ENCODE measurements at regions not wholly inside any gene's neighbourhood (a gene's known extent, or its start where the extent isn't known, plus 50 kb on each side); places are given as distances from the start of the nearest gene placed in this dataset.
"Not testable (repeated sequence)": the region's sequence is repeated elsewhere in the genome, so short reads cannot be mapped to it uniquely, and the experiment has no call there.

- no peaks in the 10 kb centered on the region for H3K9me3 ChIP-seq (replicated peaks; ENCODE audit: control insufficient read depth, low read depth, low read length)
- H3K36me3 ChIP-seq (ENCODE audit: control insufficient read depth, insufficient read depth, low read length), result no peaks in the 10 kb centered on the region
- H3K27ac ChIP-seq (ENCODE audit: low read length), result no peak overlapping the region
- DNase-seq, result no peak
- H3K27me3 ChIP-seq (ENCODE audit: control insufficient read depth, insufficient read depth, low read length), result no peaks in the 10 kb centered on the region
- H3K4me3 ChIP-seq (ENCODE audit: low read length), result no peak overlapping the region
- H3K4me1 ChIP-seq (ENCODE audit: control insufficient read depth, insufficient read depth, low read length), result no peaks in the 10 kb centered on the region
- WGBS (ENCODE audit: insufficient coverage), result no CpG with 5 or more reads among the region's 2 CpGs
Measured at GRCh38 chr5:16311666-16312065, 132.1 kb upstream of the MARCHF11 start.

- Histone ChIP-seq H3K27ac (ENCODE audit: low read length) (no peak overlapping the region), H3K36me3 (ENCODE audit: control insufficient read depth, insufficient read depth, low read length) (no peaks in the 10 kb centered on the region), H3K4me3 (ENCODE audit: low read length) (no peak overlapping the region), H3K9me3 (replicated peaks; ENCODE audit: control insufficient read depth, low read depth, low read length) (no peaks in the 10 kb centered on the region), H3K27me3 (ENCODE audit: control insufficient read depth, insufficient read depth, low read length) (no peaks in the 10 kb centered on the region), H3K4me1 (ENCODE audit: control insufficient read depth, insufficient read depth, low read length) (no peaks in the 10 kb centered on the region)
- no CpG with 5 or more reads among the region's 1 CpG for whole genome bisulfite sequencing (ENCODE audit: insufficient coverage)
- no peak for DNase-seq
Measured at GRCh38 chr5:16306812-16307211, 127.2 kb upstream of the MARCHF11 start.

- H3K27me3 ChIP-seq (ENCODE audit: control insufficient read depth, insufficient read depth, low read length), result no peaks in the 10 kb centered on the region
- H3K4me3 ChIP-seq (ENCODE audit: low read length), result no peak overlapping the region
- no peaks in the 10 kb centered on the region for H3K4me1 ChIP-seq (ENCODE audit: control insufficient read depth, insufficient read depth, low read length)
- no peaks in the 10 kb centered on the region for H3K36me3 ChIP-seq (ENCODE audit: control insufficient read depth, insufficient read depth, low read length)
- H3K27ac ChIP-seq (ENCODE audit: low read length), result no peak overlapping the region
- 88% methylated on average over 4 of the region's 6 CpGs for WGBS (ENCODE audit: insufficient coverage)
- DNase-seq, result no peak
- no peaks in the 10 kb centered on the region for H3K9me3 ChIP-seq (replicated peaks; ENCODE audit: control insufficient read depth, low read depth, low read length)
Measured at GRCh38 chr5:16304846-16305245, 125.3 kb upstream of the MARCHF11 start.

GRCh38 chr5:16296946-16297345, 117.4 kb upstream of the MARCHF11 start:
- H3K9me3 ChIP-seq (replicated peaks; ENCODE audit: control insufficient read depth, low read depth, low read length), result peaks cover 10% of the 10 kb centered on the region
- H3K4me3 ChIP-seq (ENCODE audit: low read length), result no peak overlapping the region
- WGBS (ENCODE audit: insufficient coverage), result 67% methylated on average over 1 of the region's 3 CpGs
- H3K4me1 ChIP-seq (ENCODE audit: control insufficient read depth, insufficient read depth, low read length), result no peaks in the 10 kb centered on the region
- no peak overlapping the region for H3K27ac ChIP-seq (ENCODE audit: low read length)
- DNase-seq, result no peak
- no peaks in the 10 kb centered on the region for H3K27me3 ChIP-seq (ENCODE audit: control insufficient read depth, insufficient read depth, low read length)
- H3K36me3 ChIP-seq (ENCODE audit: control insufficient read depth, insufficient read depth, low read length), result no peaks in the 10 kb centered on the region

- Histone ChIP-seq H3K9me3 (replicated peaks; ENCODE audit: control insufficient read depth, low read depth, low read length) (peaks cover 4% of the 10 kb centered on the region), H3K27ac (ENCODE audit: low read length) (no peak overlapping the region), H3K36me3 (ENCODE audit: control insufficient read depth, insufficient read depth, low read length) (no peaks in the 10 kb centered on the region), H3K4me1 (ENCODE audit: control insufficient read depth, insufficient read depth, low read length) (no peaks in the 10 kb centered on the region), H3K4me3 (ENCODE audit: low read length) (no peak overlapping the region), H3K27me3 (ENCODE audit: control insufficient read depth, insufficient read depth, low read length) (no peaks in the 10 kb centered on the region)
- no peak for DNase-seq
- no CpG with 5 or more reads among the region's 2 CpGs for WGBS (ENCODE audit: insufficient coverage)
Measured at GRCh38 chr5:16291894-16292293, 112.3 kb upstream of the MARCHF11 start.

GRCh38 chr5:16291474-16291873, 111.9 kb upstream of the MARCHF11 start:
- H3K4me1 ChIP-seq (ENCODE audit: control insufficient read depth, insufficient read depth, low read length), result no peaks in the 10 kb centered on the region
- peaks cover 2% of the 10 kb centered on the region for H3K9me3 ChIP-seq (replicated peaks; ENCODE audit: control insufficient read depth, low read depth, low read length)
- no peaks in the 10 kb centered on the region for H3K36me3 ChIP-seq (ENCODE audit: control insufficient read depth, insufficient read depth, low read length)
- H3K27ac ChIP-seq (ENCODE audit: low read length), result no peak overlapping the region
- no peak overlapping the region for H3K4me3 ChIP-seq (ENCODE audit: low read length)
- DNase-seq, result no peak
- H3K27me3 ChIP-seq (ENCODE audit: control insufficient read depth, insufficient read depth, low read length), result no peaks in the 10 kb centered on the region

GRCh38 chr5:16283791-16284190, 104.2 kb upstream of the MARCHF11 start:
- H3K36me3 ChIP-seq (ENCODE audit: control insufficient read depth, insufficient read depth, low read length), result no peaks in the 10 kb centered on the region
- H3K27ac ChIP-seq (ENCODE audit: low read length), result no peak overlapping the region
- no CpG with 5 or more reads among the region's 1 CpG for WGBS (ENCODE audit: insufficient coverage)
- H3K27me3 ChIP-seq (ENCODE audit: control insufficient read depth, insufficient read depth, low read length), result no peaks in the 10 kb centered on the region
- H3K9me3 ChIP-seq (replicated peaks; ENCODE audit: control insufficient read depth, low read depth, low read length), result no peaks in the 10 kb centered on the region
- H3K4me3 ChIP-seq (ENCODE audit: low read length), result no peak overlapping the region
- no peak for DNase-seq
- no peaks in the 10 kb centered on the region for H3K4me1 ChIP-seq (ENCODE audit: control insufficient read depth, insufficient read depth, low read length)

- H3K4me3 ChIP-seq (ENCODE audit: low read length); H3K27ac ChIP-seq (ENCODE audit: low read length); H3K9me3 ChIP-seq (replicated peaks; ENCODE audit: control insufficient read depth, low read depth, low read length); H3K4me1 ChIP-seq (ENCODE audit: control insufficient read depth, insufficient read depth, low read length); H3K36me3 ChIP-seq (ENCODE audit: control insufficient read depth, insufficient read depth, low read length); DNase-seq; H3K27me3 ChIP-seq (ENCODE audit: control insufficient read depth, insufficient read depth, low read length): not testable (repeated sequence)
- WGBS (ENCODE audit: insufficient coverage), result 90% methylated on average over 4 of the region's 28 CpGs
Measured at GRCh38 chr5:16276859-16277258, 97.3 kb upstream of the MARCHF11 start.

- Histone ChIP-seq H3K36me3 (ENCODE audit: control insufficient read depth, insufficient read depth, low read length) (no peaks in the 10 kb centered on the region), H3K4me3 (ENCODE audit: low read length) (no peak overlapping the region), H3K27me3 (ENCODE audit: control insufficient read depth, insufficient read depth, low read length) (no peaks in the 10 kb centered on the region), H3K9me3 (replicated peaks; ENCODE audit: control insufficient read depth, low read depth, low read length) (no peaks in the 10 kb centered on the region), H3K4me1 (ENCODE audit: control insufficient read depth, insufficient read depth, low read length) (no peaks in the 10 kb centered on the region), H3K27ac (ENCODE audit: low read length) (no peak overlapping the region)
- WGBS (ENCODE audit: insufficient coverage), result 81% methylated on average over 3 of the region's 3 CpGs
- no peak for DNase-seq
Measured at GRCh38 chr5:16271851-16272250, 92.3 kb upstream of the MARCHF11 start.

GRCh38 chr5:16265141-16265540, 85.5 kb upstream of the MARCHF11 start:
- WGBS (ENCODE audit: insufficient coverage), result 97% methylated on average over 4 of the region's 6 CpGs
- DNase-seq, result no peak

GRCh38 chr5:16260000-16260399, 80.4 kb upstream of the MARCHF11 start:
- Histone ChIP-seq H3K36me3 (ENCODE audit: control insufficient read depth, insufficient read depth, low read length) (no peaks in the 10 kb centered on the region), H3K27me3 (ENCODE audit: control insufficient read depth, insufficient read depth, low read length) (no peaks in the 10 kb centered on the region), H3K9me3 (replicated peaks; ENCODE audit: control insufficient read depth, low read depth, low read length) (no peaks in the 10 kb centered on the region), H3K27ac (ENCODE audit: low read length) (no peak overlapping the region), H3K4me3 (ENCODE audit: low read length) (no peak overlapping the region), H3K4me1 (ENCODE audit: control insufficient read depth, insufficient read depth, low read length) (no peaks in the 10 kb centered on the region)
- no peak for DNase-seq
- WGBS (ENCODE audit: insufficient coverage), result no CpG with 5 or more reads among the region's 2 CpGs

More at GRCh38 chr5:16265141-16265540, 85.5 kb upstream of the MARCHF11 start:
- H3K9me3 ChIP-seq (replicated peaks; ENCODE audit: control insufficient read depth, low read depth, low read length), result no peaks in the 10 kb centered on the region
- H3K27ac ChIP-seq (ENCODE audit: low read length), result no peak overlapping the region
- no peaks in the 10 kb centered on the region for H3K27me3 ChIP-seq (ENCODE audit: control insufficient read depth, insufficient read depth, low read length)
- H3K36me3 ChIP-seq (ENCODE audit: control insufficient read depth, insufficient read depth, low read length), result no peaks in the 10 kb centered on the region
- no peaks in the 10 kb centered on the region for H3K4me1 ChIP-seq (ENCODE audit: control insufficient read depth, insufficient read depth, low read length)
- no peak overlapping the region for H3K4me3 ChIP-seq (ENCODE audit: low read length)
